Liver (tissue), 3 donors: ENCODE measurements at regions not wholly inside any gene's neighbourhood (a gene's known extent, or its start where the extent isn't known, plus 50 kb on each side); places are given as distances from the start of the nearest gene placed in this dataset.

Experiments used
- EGR1 ChIP-seq, 2 donors: IDR thresholded peaks; 2 replicates each; pipeline ENCODE4 v1.6.1; 2016 to 2018; ENCODE audit warnings: antibody characterized with exemption in 2 of 2, low read depth in 2 of 2
- FOXA2 ChIP-seq: IDR thresholded peaks from 2 replicates; pipeline ENCODE4 v1.6.1; 2016; ENCODE audit warnings: antibody characterized with exemption
- GABPA ChIP-seq, 2 donors: IDR thresholded peaks in 1 of 2; conservative IDR thresholded peaks in 1 of 2; 2 replicates each; pipeline ENCODE4 v1.6.1; 2016; ENCODE audit warnings: antibody characterized with exemption in 2 of 2, mild to moderate bottlenecking in 1 of 2, moderate library complexity in 1 of 2
- JUND ChIP-seq, 2 donors: IDR thresholded peaks; 2 replicates each; pipeline ENCODE4 v1.6.1; 2016; ENCODE audit warnings: antibody characterized with exemption in 2 of 2
- RAD21 ChIP-seq, 2 donors: IDR thresholded peaks; 2 replicates each; pipeline ENCODE4 v1.6.1; 2016; ENCODE audit warnings: antibody characterized with exemption in 2 of 2, mild to moderate bottlenecking in 2 of 2
- TAF1 ChIP-seq: conservative IDR thresholded peaks from 2 replicates; pipeline ENCODE4 v1.6.1; 2016; ENCODE audit warnings: antibody characterized with exemption, mild to moderate bottlenecking
- TF ChIP-seq, protein P1 (sequence below): fragments of 150-350 bp; IDR thresholded peaks from 2 replicates; pipeline ENCODE4 v1.5.1; 2017; ENCODE audit warnings: improper control_type of control experiment, low read depth, low read length; ENCODE audit not compliant: missing input control
- TF ChIP-seq, protein P2 (sequence below): IDR thresholded peaks from 2 replicates; pipeline ENCODE4 v1.6.1; 2016; ENCODE audit warnings: antibody characterized with exemption
- TF ChIP-seq, protein P3 (sequence below): IDR thresholded peaks from 2 replicates; pipeline ENCODE4 v1.6.1; 2016; ENCODE audit warnings: antibody characterized with exemption, mild to moderate bottlenecking
- donor health status: healthy.
- donor health status: healthy.

DNA sequence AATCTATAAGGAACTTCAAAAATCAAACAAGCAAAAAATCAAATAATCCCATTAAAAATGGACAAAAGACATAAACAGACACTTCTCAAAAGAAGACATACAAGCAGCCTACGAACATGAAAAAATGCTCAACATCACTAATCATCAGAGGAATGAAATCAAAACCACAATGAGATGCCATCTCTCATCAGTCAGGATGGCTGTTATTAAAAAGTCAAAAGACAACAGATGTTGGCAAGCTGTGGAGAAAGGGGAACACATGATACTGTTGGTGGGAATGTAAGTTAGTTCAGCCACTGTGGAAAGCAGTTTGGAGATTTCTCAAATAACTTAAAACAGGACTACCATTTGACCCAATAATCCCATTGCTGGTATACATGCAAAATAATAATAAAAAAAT lies 226.4 kb downstream of the S1PR1 start:
- TF ChIP-seq EGR1 (IDR thresholded peaks at IDR 0.05; ENCODE audit: low read depth in 2 of 2) (no peak), FOXA2 (no peak), TAF1 (no peak), JUND (IDR thresholded peaks at IDR 0.05) (no peak), GABPA (IDR thresholded peaks at IDR 0.05 in 1 of 2, conservative IDR thresholded peaks at IDR 0.05 in 1 of 2) (no peak), RAD21 (IDR thresholded peaks at IDR 0.05) (no peak)
- TF ChIP-seq, protein P1, sequence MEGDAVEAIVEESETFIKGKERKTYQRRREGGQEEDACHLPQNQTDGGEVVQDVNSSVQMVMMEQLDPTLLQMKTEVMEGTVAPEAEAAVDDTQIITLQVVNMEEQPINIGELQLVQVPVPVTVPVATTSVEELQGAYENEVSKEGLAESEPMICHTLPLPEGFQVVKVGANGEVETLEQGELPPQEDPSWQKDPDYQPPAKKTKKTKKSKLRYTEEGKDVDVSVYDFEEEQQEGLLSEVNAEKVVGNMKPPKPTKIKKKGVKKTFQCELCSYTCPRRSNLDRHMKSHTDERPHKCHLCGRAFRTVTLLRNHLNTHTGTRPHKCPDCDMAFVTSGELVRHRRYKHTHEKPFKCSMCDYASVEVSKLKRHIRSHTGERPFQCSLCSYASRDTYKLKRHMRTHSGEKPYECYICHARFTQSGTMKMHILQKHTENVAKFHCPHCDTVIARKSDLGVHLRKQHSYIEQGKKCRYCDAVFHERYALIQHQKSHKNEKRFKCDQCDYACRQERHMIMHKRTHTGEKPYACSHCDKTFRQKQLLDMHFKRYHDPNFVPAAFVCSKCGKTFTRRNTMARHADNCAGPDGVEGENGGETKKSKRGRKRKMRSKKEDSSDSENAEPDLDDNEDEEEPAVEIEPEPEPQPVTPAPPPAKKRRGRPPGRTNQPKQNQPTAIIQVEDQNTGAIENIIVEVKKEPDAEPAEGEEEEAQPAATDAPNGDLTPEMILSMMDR: no peak
- TF ChIP-seq, protein P2, sequence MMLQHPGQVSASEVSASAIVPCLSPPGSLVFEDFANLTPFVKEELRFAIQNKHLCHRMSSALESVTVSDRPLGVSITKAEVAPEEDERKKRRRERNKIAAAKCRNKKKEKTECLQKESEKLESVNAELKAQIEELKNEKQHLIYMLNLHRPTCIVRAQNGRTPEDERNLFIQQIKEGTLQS: no peak
- TF ChIP-seq, protein P3, sequence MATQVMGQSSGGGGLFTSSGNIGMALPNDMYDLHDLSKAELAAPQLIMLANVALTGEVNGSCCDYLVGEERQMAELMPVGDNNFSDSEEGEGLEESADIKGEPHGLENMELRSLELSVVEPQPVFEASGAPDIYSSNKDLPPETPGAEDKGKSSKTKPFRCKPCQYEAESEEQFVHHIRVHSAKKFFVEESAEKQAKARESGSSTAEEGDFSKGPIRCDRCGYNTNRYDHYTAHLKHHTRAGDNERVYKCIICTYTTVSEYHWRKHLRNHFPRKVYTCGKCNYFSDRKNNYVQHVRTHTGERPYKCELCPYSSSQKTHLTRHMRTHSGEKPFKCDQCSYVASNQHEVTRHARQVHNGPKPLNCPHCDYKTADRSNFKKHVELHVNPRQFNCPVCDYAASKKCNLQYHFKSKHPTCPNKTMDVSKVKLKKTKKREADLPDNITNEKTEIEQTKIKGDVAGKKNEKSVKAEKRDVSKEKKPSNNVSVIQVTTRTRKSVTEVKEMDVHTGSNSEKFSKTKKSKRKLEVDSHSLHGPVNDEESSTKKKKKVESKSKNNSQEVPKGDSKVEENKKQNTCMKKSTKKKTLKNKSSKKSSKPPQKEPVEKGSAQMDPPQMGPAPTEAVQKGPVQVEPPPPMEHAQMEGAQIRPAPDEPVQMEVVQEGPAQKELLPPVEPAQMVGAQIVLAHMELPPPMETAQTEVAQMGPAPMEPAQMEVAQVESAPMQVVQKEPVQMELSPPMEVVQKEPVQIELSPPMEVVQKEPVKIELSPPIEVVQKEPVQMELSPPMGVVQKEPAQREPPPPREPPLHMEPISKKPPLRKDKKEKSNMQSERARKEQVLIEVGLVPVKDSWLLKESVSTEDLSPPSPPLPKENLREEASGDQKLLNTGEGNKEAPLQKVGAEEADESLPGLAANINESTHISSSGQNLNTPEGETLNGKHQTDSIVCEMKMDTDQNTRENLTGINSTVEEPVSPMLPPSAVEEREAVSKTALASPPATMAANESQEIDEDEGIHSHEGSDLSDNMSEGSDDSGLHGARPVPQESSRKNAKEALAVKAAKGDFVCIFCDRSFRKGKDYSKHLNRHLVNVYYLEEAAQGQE: no peak
